CD14-positive monocyte (primary cell): ENCODE measurements at regions not wholly inside any gene's neighbourhood (a gene's known extent, or its start where the extent isn't known, plus 50 kb on each side); places are given as distances from the start of the nearest gene placed in this dataset.

Experiments used
- DNase-seq, 3 donors: peaks; one replicate each; pipeline ENCODE4 v3.0.0-alpha.2; 2011 to 2022
- H2AFZ ChIP-seq: 2 replicates; pipeline ENCODE4 v1.6.0; 2012; ENCODE audit warnings: mild to moderate bottlenecking, low read depth, low read length, inconsistent platforms; ENCODE audit not compliant: insufficient read depth, poor library complexity, severe bottlenecking
- H3K27ac ChIP-seq, 2 donors: 1 replicate in 1 of 2; 2 replicates in 1 of 2; pipeline ENCODE4 v1.5.1; 2012 to 2013; ENCODE audit warnings: low read length in 2 of 2, control low read depth in 1 of 2, inconsistent platforms in 1 of 2, low read depth in 1 of 2, mild to moderate bottlenecking in 1 of 2
- H3K27me3 ChIP-seq, 2 donors: one replicate each; pipeline versions ENCODE4 v1.6.0 to v1.6.1; 2011 to 2013; ENCODE audit warnings: low read length in 2 of 2; ENCODE audit not compliant: control insufficient read depth in 2 of 2, insufficient read depth in 2 of 2
- H3K36me3 ChIP-seq, 2 donors: replicated peaks in 1 of 2; 1 replicate in 1 of 2; 2 replicates in 1 of 2; pipeline versions ENCODE4 v1.5.1 to v1.6.1; 2012 to 2013; ENCODE audit warnings: low read length in 2 of 2, control low read depth in 1 of 2, inconsistent platforms in 1 of 2, mild to moderate bottlenecking in 1 of 2; ENCODE audit not compliant: insufficient read depth in 2 of 2, control insufficient read depth in 1 of 2
- H3K4me1 ChIP-seq, 2 donors: 1 replicate in 1 of 2; 2 replicates in 1 of 2; pipeline versions ENCODE4 v1.5.1 to v1.6.1; 2012 to 2013; ENCODE audit warnings: low read length in 2 of 2, control low read depth in 1 of 2, inconsistent platforms in 1 of 2, mild to moderate bottlenecking in 1 of 2, moderate library complexity in 1 of 2; ENCODE audit not compliant: insufficient read depth in 2 of 2, control insufficient read depth in 1 of 2
- H3K4me2 ChIP-seq: replicated peaks from 2 replicates; pipeline ENCODE3; 2012; ENCODE audit warnings: low read length, moderate library complexity, mild to moderate bottlenecking; ENCODE audit not compliant: poor library complexity, severe bottlenecking; ENCODE audit errors: extremely low read depth
- H3K4me3 ChIP-seq, 3 experiments: fragments of 200-600 bp in 1 of 3; sonication (generic) in 1 of 3; replicated peaks in 1 of 3; 1 replicate in 2 of 3; 2 replicates in 1 of 3; pipeline ENCODE4 v1.5.1; 2011 to 2013; ENCODE audit warnings: low read length in 3 of 3, mild to moderate bottlenecking in 3 of 3, control low read depth in 2 of 3, low read depth in 2 of 3, inconsistent platforms in 1 of 3, moderate library complexity in 1 of 3
- H3K79me2 ChIP-seq: 2 replicates; pipeline ENCODE4 v1.6.0; 2012; ENCODE audit warnings: mild to moderate bottlenecking, control low read depth, inconsistent platforms, low read length, moderate library complexity; ENCODE audit not compliant: insufficient read depth
- H3K9ac ChIP-seq: 2 replicates; pipeline ENCODE4 v1.6.0; 2017; ENCODE audit warnings: low read length, mild to moderate bottlenecking; ENCODE audit not compliant: insufficient read depth, poor library complexity, severe bottlenecking
- H3K9me3 ChIP-seq, 2 donors: replicated peaks in 1 of 2; 1 replicate in 1 of 2; 2 replicates in 1 of 2; pipeline versions ENCODE4 v1.5.1 to v1.6.1; 2012 to 2013; ENCODE audit warnings: low read length in 2 of 2, control low read depth in 1 of 2; ENCODE audit not compliant: control insufficient read depth in 1 of 2, insufficient read depth in 1 of 2
- H4K20me1 ChIP-seq: 2 replicates; pipeline ENCODE4 v1.6.0; 2012; ENCODE audit warnings: mild to moderate bottlenecking, low read length, control low read depth, moderate library complexity; ENCODE audit not compliant: insufficient read depth
- H3K27ac Mint-ChIP-seq, 7 donors: one replicate each; pipeline ENCODE4 v1.8.0; 2020; ENCODE audit warnings: mild to moderate bottlenecking in 7 of 7, mixed read lengths in 7 of 7, moderate library complexity in 6 of 7, inconsistent platforms in 2 of 7
- H3K27me3 Mint-ChIP-seq, 3 donors: one replicate each; pipeline ENCODE4 v1.8.0; 2021 to 2022; ENCODE audit warnings: low read depth in 3 of 3, mild to moderate bottlenecking in 3 of 3, mixed read lengths in 3 of 3, moderate library complexity in 3 of 3, inconsistent platforms in 1 of 3
- H3K36me3 Mint-ChIP-seq, 2 donors: one replicate each; pipeline ENCODE4 v1.8.0; 2020; ENCODE audit warnings: mixed read lengths in 2 of 2, inconsistent platforms in 1 of 2, mild to moderate bottlenecking in 1 of 2
- H3K4me1 Mint-ChIP-seq: one replicate; pipeline ENCODE4 v1.8.0; 2020; ENCODE audit warnings: mild to moderate bottlenecking, mixed read lengths
- H3K4me3 Mint-ChIP-seq, 2 donors: one replicate each; pipeline ENCODE4 v1.8.0; 2020; ENCODE audit warnings: mild to moderate bottlenecking in 2 of 2, mixed read lengths in 2 of 2, moderate library complexity in 1 of 2
- H3K9me3 Mint-ChIP-seq, 7 donors: one replicate each; pipeline ENCODE4 v1.8.0; 2020 to 2022; ENCODE audit warnings: mixed read lengths in 7 of 7, mild to moderate bottlenecking in 6 of 7, moderate library complexity in 6 of 7, inconsistent platforms in 2 of 7
- CTCF ChIP-seq: fragments of 200-600 bp; IDR thresholded peaks from one replicate; pipeline ENCODE4 v1.8.0; 2022; ENCODE audit warnings: antibody characterized with exemption, mild to moderate bottlenecking
- WGBS: methylation state at CpG from one replicate; pipeline ENCODE4 v1.1.5; 2013; ENCODE audit warnings: missing lambda C conversion rate; ENCODE audit not compliant: insufficient coverage; 5-methylcytosine and 5-hydroxymethylcytosine counted together
- intact Hi-C, 2 donors: fragments of 100-400 bp; cut with micrococcal nuclease; formaldehyde crosslinking; loops; one replicate each; pipeline versions ENCODE4 v1.15.0 to v1.15.1; 2023

- Histone ChIP-seq H3K36me3 (no peaks in the 10 kb centered on the region), H3K9me3 (no peaks in the 10 kb centered on the region), H3K4me2 (no peak overlapping the region), H4K20me1 (no peaks in the 10 kb centered on the region), H3K9ac (no peak overlapping the region), H2AFZ (no peak overlapping the region), H3K79me2 (no peaks in the 10 kb centered on the region), H3K4me3 (no peak overlapping the region), H3K27ac (no peak overlapping the region), H3K27me3 (peaks cover 5 to 8% of the 10 kb centered on the region in 2 donors), H3K4me1 (peaks cover 9 to 12% of the 10 kb centered on the region in 2 donors)
- DNase-seq, result no peak
- TF ChIP-seq CTCF, result no peak
- Mint-ChIP-seq H3K27ac (no peak overlapping the region), H3K4me1 (peaks cover 18% of the 10 kb centered on the region), H3K9me3 (no peaks in the 10 kb centered on the region), H3K27me3 (peaks cover 6 to 30% (median 17%) of the 10 kb centered on the region in 3 donors), H3K4me3 (no peak overlapping the region), H3K36me3 (no peaks in the 10 kb centered on the region)
- 79% methylated on average over 3 of the region's 8 CpGs for WGBS
- intact Hi-C loops, result no loop called here
These were observed 123.2 kb upstream of the ANKFN1 start for GRCh38 chr17:56030009-56030624.

GRCh38 chr17:56031636-56032035 is 121.6 kb upstream of the ANKFN1 start:
- Histone ChIP-seq H3K36me3 (no peaks in the 10 kb centered on the region), H3K27me3 (peaks cover 5 to 11% of the 10 kb centered on the region in 2 donors), H3K79me2 (no peaks in the 10 kb centered on the region), H3K9ac (no peak overlapping the region), H4K20me1 (no peaks in the 10 kb centered on the region), H2AFZ (no peak overlapping the region), H3K4me1 (peaks cover 9 to 12% of the 10 kb centered on the region in 2 donors), H3K27ac (no peak overlapping the region), H3K4me3 (no peak overlapping the region), H3K4me2 (no peak overlapping the region), H3K9me3 (no peaks in the 10 kb centered on the region)
- intact Hi-C loops, result no loop called here
- WGBS, result 69% methylated on average over 2 of the region's 2 CpGs
- Mint-ChIP-seq H3K4me1 (peaks cover 18% of the 10 kb centered on the region), H3K27ac (no peak overlapping the region), H3K36me3 (no peaks in the 10 kb centered on the region), H3K27me3 (peaks cover 12 to 35% (median 19%) of the 10 kb centered on the region in 3 donors), H3K4me3 (peak overlapping the region in 1 of 2 donors; percentile 60), H3K9me3 (no peaks in the 10 kb centered on the region)
- no peak for TF ChIP-seq CTCF
- no peak for DNase-seq
